Stimulated activated CD4-positive, alpha-beta T cell treated with anti-CD3 and anti-CD28 coated beads, TNF-alpha, amount 100 ng/mL, for 1 hour (primary cell): ENCODE measurements at regions not wholly inside any gene's neighbourhood (a gene's known extent, or its start where the extent isn't known, plus 50 kb on each side); places are given as distances from the start of the nearest gene placed in this dataset.

Experiments
- DNase-seq, 3 donors: peaks; one replicate each; pipeline ENCODE4 v3.0.0-alpha.2; 2020; ENCODE audit warnings: low read depth in 3 of 3, low spot score in 1 of 3

- no peak for DNase-seq
Measured at GRCh38 chr5:42337607-42338006, 85.6 kb upstream of the GHR start.

- no peak for DNase-seq
Measured at GRCh38 chr5:42338136-42338535, 85.1 kb upstream of the GHR start.

GRCh38 chr5:42349163-42349562 is 74.1 kb upstream of the GHR start:
- DNase-seq = no peak

- no peak for DNase-seq
Measured at GRCh38 chr5:42351956-42352355, 71.3 kb upstream of the GHR start.

- DNase-seq = no peak
Measured at GRCh38 chr5:42360056-42360455, 63.2 kb upstream of the GHR start.

- DNase-seq = no peak
Measured at GRCh38 chr5:42360616-42361314, 62.5 kb upstream of the GHR start.

- DNase-seq = no peak
Measured at GRCh38 chr5:42361315-42361688, 61.9 kb upstream of the GHR start.

GRCh38 chr5:42366051-42366450 is 57.2 kb upstream of the GHR start:
- no peak for DNase-seq
